Stimulated activated CD8-positive, alpha-beta memory T cell treated with anti-CD3 and anti-CD28 coated beads, Interleukin-4, amount 100 ng/mL, for 1 hour (primary cell): ENCODE measurements at regions not wholly inside any gene's neighbourhood (a gene's known extent, or its start where the extent isn't known, plus 50 kb on each side); places are given as distances from the start of the nearest gene placed in this dataset.

ENCODE experiments used
- DNase-seq, 2 donors: peaks; one replicate each; pipeline ENCODE4 v3.0.0-alpha.2; 2020; ENCODE audit warnings: low read depth in 2 of 2, low spot score in 1 of 2

GRCh38 chr6:152904678-152905077 lies 78.2 kb downstream of the FBXO5 start:
- no peak for DNase-seq

GRCh38 chr6:152905551-152906299 lies 77.1 kb downstream of the FBXO5 start:
- no peak for DNase-seq

- DNase-seq = no peak
These were observed 73.6 kb downstream of the FBXO5 start for GRCh38 chr6:152909241-152909640.

- DNase-seq = no peak
These were observed 66.8 kb downstream of the FBXO5 start for GRCh38 chr6:152916035-152916434.

GRCh38 chr6:152918991-152919390 lies 63.9 kb downstream of the FBXO5 start:
- DNase-seq = no peak

- DNase-seq = no peak
These were observed 62.8 kb downstream of the FBXO5 start for GRCh38 chr6:152920016-152920415.
